Esophagus muscularis mucosa (tissue), 4 donors: ENCODE measurements at regions not wholly inside any gene's neighbourhood (a gene's known extent, or its start where the extent isn't known, plus 50 kb on each side); places are given as distances from the start of the nearest gene placed in this dataset.

Experiments
- DNase-seq: peaks from one replicate; pipeline ENCODE4 v3.0.0-alpha.2; 2017; ENCODE audit errors: extremely low spot score
- H3K27ac ChIP-seq, 4 donors: fragments of 200-600 bp; sonication (generic); replicated peaks in 1 of 4; 1 replicate in 3 of 4; 2 replicates in 1 of 4; pipeline ENCODE4 v1.5.1; 2016 to 2019; ENCODE audit warnings: mild to moderate bottlenecking in 1 of 4
- H3K27me3 ChIP-seq, 4 donors: fragments of 200-600 bp; sonication (generic); one replicate each; pipeline versions ENCODE4 v1.5.1 to v1.6.0; 2016 to 2019
- H3K36me3 ChIP-seq, 4 donors: fragments of 200-600 bp; sonication (generic); one replicate each; pipeline ENCODE4 v1.5.1; 2016 to 2019
- H3K4me1 ChIP-seq, 4 donors: fragments of 200-600 bp; sonication (generic); one replicate each; pipeline ENCODE4 v1.5.1; 2016 to 2019
- H3K4me3 ChIP-seq, 4 donors: fragments of 200-600 bp; sonication (generic); 1 replicate in 2 of 4; 2 replicates in 2 of 4; pipeline ENCODE4 v1.5.1; 2016 to 2019; ENCODE audit warnings: mild to moderate bottlenecking in 4 of 4, moderate library complexity in 1 of 4
- H3K9me3 ChIP-seq, 4 donors: fragments of 200-600 bp; sonication (generic); 1 replicate in 3 of 4; 2 replicates in 1 of 4; pipeline ENCODE4 v1.5.1; 2016 to 2019
- CTCF ChIP-seq, 3 experiments: fragments of 200-600 bp in 2 of 3; fragments of 450-650 bp in 1 of 3; sonication (generic) in 2 of 3; IDR thresholded peaks; one replicate each; pipeline ENCODE4 v1.5.1; 2017 to 2019; ENCODE audit warnings: antibody characterized with exemption in 3 of 3, mild to moderate bottlenecking in 2 of 3, moderate library complexity in 1 of 3
- EP300 ChIP-seq: sonication (generic); formaldehyde crosslinking; IDR thresholded peaks from one replicate; pipeline ENCODE4 v1.6.1; 2017; ENCODE audit warnings: antibody characterized with exemption
- POLR2A ChIP-seq: fragments of 450-650 bp; IDR thresholded peaks from one replicate; pipeline ENCODE4 v1.6.1; 2017; ENCODE audit warnings: antibody characterized with exemption, moderate library complexity, mild to moderate bottlenecking, low read depth
- POLR2AphosphoS5 ChIP-seq, 2 donors: sonication (generic); formaldehyde crosslinking; IDR thresholded peaks; one replicate each; pipeline ENCODE4 v1.6.1; 2017; ENCODE audit warnings: antibody characterized with exemption in 2 of 2
- WGBS: methylation state at CpG from one replicate; pipeline ENCODE4 v1.1.5; 2018; 5-methylcytosine and 5-hydroxymethylcytosine counted together
- intact Hi-C: fragments of 100-400 bp; cut with DNase I; formaldehyde crosslinking; loops from one replicate; pipeline ENCODE4 v1.15.1; 2023

GRCh38 chr4:11626066-11626465, 197.4 kb upstream of the HS3ST1 start:
- intact Hi-C loops = no loop called here
- DNase-seq = no peak
- Histone ChIP-seq H3K4me1 (no peaks in the 10 kb centered on the region), H3K27me3 (no peaks in the 10 kb centered on the region), H3K9me3 (no peaks in the 10 kb centered on the region), H3K4me3 (no peak overlapping the region), H3K36me3 (no peaks in the 10 kb centered on the region), H3K27ac (peak overlapping the region in 1 of 4 donors; percentile 8)
- TF ChIP-seq POLR2A = no peak
- no peak for TF ChIP-seq CTCF (IDR thresholded peaks at IDR 0.05)
- WGBS = 97% methylated on average over 4 of the region's 4 CpGs

DNA sequence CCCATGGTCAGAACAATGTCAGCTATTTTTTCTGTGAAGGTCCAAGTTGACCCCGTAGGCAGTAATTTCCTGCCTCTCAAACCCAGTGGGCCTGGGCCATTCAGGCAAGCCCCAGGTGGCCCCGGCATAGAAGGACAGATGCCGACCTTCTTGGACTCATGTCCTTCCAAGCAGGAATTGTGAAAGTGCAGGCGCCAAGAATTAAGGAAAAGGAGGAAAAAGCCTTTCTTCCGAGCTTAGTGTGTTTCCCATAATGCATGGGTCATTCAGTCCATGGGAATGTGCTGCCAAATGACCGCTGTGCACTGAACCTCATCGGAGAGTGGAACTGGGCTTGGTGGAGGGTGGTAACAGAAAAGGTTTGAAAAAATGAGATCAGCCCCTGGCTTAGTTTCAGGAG, 196.5 kb upstream of the HS3ST1 start:
- no peak for DNase-seq
- TF ChIP-seq EP300 (no peak), POLR2AphosphoS5 (IDR thresholded peaks at IDR 0.05) (peak; percentile 32 to 41)
- H3K27me3 ChIP-seq = no peaks in the 10 kb centered on the region
- H3K36me3 ChIP-seq = no peaks in the 10 kb centered on the region
- intact Hi-C loops = no loop called here
- H3K4me3 ChIP-seq = no peak overlapping the region
- H3K4me1 ChIP-seq = no peaks in the 10 kb centered on the region
- no peaks in the 10 kb centered on the region for H3K9me3 ChIP-seq
- 79% methylated on average over 7 of the region's 7 CpGs for WGBS
- H3K27ac ChIP-seq = peak overlapping the region in 1 of 4 donors; percentile 8

GRCh38 chr4:11624370-11624769, 195.7 kb upstream of the HS3ST1 start:
- no peaks in the 10 kb centered on the region for H3K4me1 ChIP-seq
- peak overlapping the region in 2 of 4 donors; percentile 8 to 37 for H3K27ac ChIP-seq
- H3K9me3 ChIP-seq = no peaks in the 10 kb centered on the region
- no peak overlapping the region for H3K4me3 ChIP-seq
- 51% methylated on average over 2 of the region's 2 CpGs for WGBS
- H3K36me3 ChIP-seq = no peaks in the 10 kb centered on the region
- no peak for DNase-seq
- intact Hi-C loops = no loop called here
- H3K27me3 ChIP-seq = no peaks in the 10 kb centered on the region
- no peak for TF ChIP-seq POLR2A
- no peak for TF ChIP-seq EP300
- no peak for TF ChIP-seq CTCF (IDR thresholded peaks at IDR 0.05)
- TF ChIP-seq POLR2AphosphoS5 (IDR thresholded peaks at IDR 0.05) = no peak

DNA sequence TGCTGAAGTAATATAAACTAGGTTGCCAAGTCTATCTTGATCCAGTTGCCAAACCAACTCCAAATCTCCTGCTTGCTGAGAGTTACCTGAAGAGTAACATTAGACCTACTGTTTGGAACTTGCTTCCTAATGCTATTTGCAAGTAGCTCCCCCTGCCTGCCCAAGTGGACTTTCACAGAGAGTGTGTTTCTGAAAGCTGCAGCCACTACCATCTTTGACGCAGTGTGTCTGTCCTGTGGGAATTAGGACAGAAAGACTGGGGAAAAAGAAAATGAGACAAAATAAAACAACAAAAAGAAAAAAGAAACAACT, 195.0 kb upstream of the HS3ST1 start:
- H3K4me3 ChIP-seq = no peak overlapping the region
- DNase-seq = no peak
- H3K4me1 ChIP-seq = no peaks in the 10 kb centered on the region
- H3K27me3 ChIP-seq = no peaks in the 10 kb centered on the region
- no peak overlapping the region for H3K27ac ChIP-seq
- intact Hi-C loops = no loop called here
- H3K9me3 ChIP-seq = no peaks in the 10 kb centered on the region
- H3K36me3 ChIP-seq = no peaks in the 10 kb centered on the region
- 74% methylated on average over 1 of the region's 1 CpG for WGBS
- TF ChIP-seq POLR2AphosphoS5 (IDR thresholded peaks at IDR 0.05) = no peak
- no peak for TF ChIP-seq EP300
- peak in 2 of 3 experiments; percentile 13 to 18 for TF ChIP-seq CTCF (IDR thresholded peaks at IDR 0.05)

DNA sequence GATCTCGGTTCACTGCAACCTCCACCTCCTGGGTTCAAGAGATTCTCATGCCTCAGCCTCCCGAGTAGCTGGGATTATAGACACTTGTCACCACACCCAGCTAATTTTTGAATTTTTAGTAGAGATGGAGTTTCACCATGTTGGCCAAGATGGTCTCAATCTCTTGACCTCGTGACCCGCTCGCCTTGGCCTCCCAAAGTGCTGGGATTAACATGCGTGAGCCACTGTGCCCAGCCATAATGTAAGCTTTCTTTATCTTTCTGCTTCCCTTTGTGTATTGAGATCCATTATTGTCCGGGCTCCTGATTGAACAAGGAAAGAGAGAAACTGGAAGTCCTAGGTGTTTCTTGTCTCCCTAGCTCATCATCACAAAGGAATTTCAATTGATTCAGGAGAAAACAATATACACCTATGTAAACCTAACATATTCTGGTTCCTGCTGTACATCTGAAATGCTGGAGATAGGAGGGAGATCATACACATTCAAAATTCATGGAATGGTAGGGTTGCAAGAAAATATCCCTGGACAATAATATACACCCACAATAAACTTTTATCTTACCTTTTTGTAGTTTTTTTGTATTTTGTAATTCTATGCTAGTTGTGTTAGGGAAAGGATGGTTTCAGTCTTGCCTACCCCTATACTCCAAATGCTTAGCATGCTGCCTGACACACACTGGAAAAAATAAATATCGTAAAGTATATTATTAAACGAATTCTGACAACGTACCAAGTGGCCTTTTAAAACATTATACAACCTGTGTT, 194.4 kb upstream of the HS3ST1 start:
- WGBS = 93% methylated on average over 10 of the region's 10 CpGs
- H3K27me3 ChIP-seq = no peaks in the 10 kb centered on the region
- H3K36me3 ChIP-seq = no peaks in the 10 kb centered on the region
- intact Hi-C loops = no loop called here
- no peak overlapping the region for H3K4me3 ChIP-seq
- no peak overlapping the region for H3K27ac ChIP-seq
- no peak for DNase-seq
- TF ChIP-seq EP300 (no peak), POLR2A (no peak), CTCF (IDR thresholded peaks at IDR 0.05) (no peak), POLR2AphosphoS5 (IDR thresholded peaks at IDR 0.05) (no peak)
- no peaks in the 10 kb centered on the region for H3K4me1 ChIP-seq
- no peaks in the 10 kb centered on the region for H3K9me3 ChIP-seq
